Activated CD4-positive, alpha-beta T cell treated with anti-CD3 and anti-CD28 coated beads, Interleukin-2, amount 10 ng/mL, durations not matched to agents 7 days and 5 days (primary cell): ENCODE measurements at regions not wholly inside any gene's neighbourhood (a gene's known extent, or its start where the extent isn't known, plus 50 kb on each side); places are given as distances from the start of the nearest gene placed in this dataset.

ENCODE experiments used
- CTCF ChIA-PET: fragments of 350-600 bp; sonication (Branson Sonifier 250); formaldehyde crosslinking; loops from one replicate; lab custom pipeline; 2021; ENCODE audit warnings: antibody characterized with exemption; lab: Charles Lee
- POLR2A ChIA-PET: fragments of 350-600 bp; sonication (Branson Sonifier 250); formaldehyde crosslinking; loops from one replicate; lab custom pipeline; 2021; ENCODE audit warnings: antibody characterized with exemption; lab: Charles Lee
- DNase-seq: peaks from one replicate; pipeline ENCODE4 v3.0.0-alpha.2; 2020
- H3K27ac Mint-ChIP-seq: one replicate; pipeline ENCODE4 v1.8.0; 2021; ENCODE audit warnings: mild to moderate bottlenecking, moderate library complexity, mixed read lengths
- H3K27me3 Mint-ChIP-seq: one replicate; pipeline ENCODE4 v1.8.0; 2021; ENCODE audit warnings: mixed read lengths
- H3K36me3 Mint-ChIP-seq: one replicate; pipeline ENCODE4 v1.8.0; 2021; ENCODE audit warnings: low read depth, mixed read lengths
- H3K4me1 Mint-ChIP-seq: one replicate; pipeline ENCODE4 v1.8.0; 2021; ENCODE audit warnings: mixed read lengths
- H3K4me3 Mint-ChIP-seq: one replicate; pipeline ENCODE4 v1.8.0; 2021; ENCODE audit warnings: mild to moderate bottlenecking, moderate library complexity, mixed read lengths
- H3K9me3 Mint-ChIP-seq: one replicate; pipeline ENCODE4 v1.8.0; 2021; ENCODE audit warnings: mixed read lengths

DNA sequence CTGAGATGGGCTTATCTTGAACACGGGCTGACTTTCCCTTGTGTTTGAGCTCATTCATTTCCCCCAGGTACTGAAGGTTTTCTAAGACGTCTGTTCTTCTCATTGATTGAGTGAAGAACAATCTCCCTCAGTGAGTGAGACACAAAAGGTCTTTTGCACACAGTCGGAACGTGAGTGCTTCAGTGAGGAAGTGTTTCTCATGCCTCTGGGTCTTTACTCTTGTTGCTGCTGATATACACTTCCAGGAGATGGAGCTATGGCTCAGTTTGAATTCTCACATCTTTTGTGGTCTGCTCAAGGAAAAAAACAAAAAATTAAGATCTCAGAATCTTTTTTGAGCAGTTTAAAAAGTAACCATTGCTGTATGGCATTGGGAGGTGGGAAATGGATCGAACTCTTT is 981.9 kb upstream of the TENM3 start:
- Mint-ChIP-seq H3K9me3 (no peaks in the 10 kb centered on the region), H3K27me3 (no peaks in the 10 kb centered on the region), H3K36me3 (no peaks in the 10 kb centered on the region), H3K4me3 (no peak overlapping the region), H3K27ac (no peak overlapping the region), H3K4me1 (no peaks in the 10 kb centered on the region)
- no peak for DNase-seq
- POLR2A ChIA-PET: no interaction called here
- CTCF ChIA-PET: no interaction called here

DNA sequence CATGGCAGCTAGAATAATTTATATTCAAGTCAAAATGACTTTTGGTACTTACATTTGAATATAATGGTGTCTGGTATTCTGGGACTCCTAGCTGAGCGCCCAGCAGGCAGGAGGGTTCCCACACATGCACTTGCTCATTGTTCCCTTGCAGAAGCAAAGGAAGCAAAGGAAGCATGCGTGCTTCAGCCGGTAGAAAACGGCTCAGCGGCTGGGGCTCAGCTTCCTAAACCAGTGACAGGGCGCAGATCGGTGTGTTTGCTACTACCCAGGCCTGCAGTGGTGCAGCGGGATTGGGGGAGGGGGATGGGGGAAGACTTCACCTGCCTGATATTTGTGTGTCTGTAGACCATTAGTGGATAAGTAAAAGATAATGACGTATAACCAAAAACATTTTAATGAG is 978.3 kb upstream of the TENM3 start:
- CTCF ChIA-PET: no interaction called here
- no peak overlapping the region for H3K27ac Mint-ChIP-seq
- no peaks in the 10 kb centered on the region for H3K27me3 Mint-ChIP-seq
- no peaks in the 10 kb centered on the region for H3K9me3 Mint-ChIP-seq
- no peak overlapping the region for H3K4me3 Mint-ChIP-seq
- DNase-seq: no peak
- POLR2A ChIA-PET: no interaction called here
- H3K4me1 Mint-ChIP-seq: no peaks in the 10 kb centered on the region
- no peaks in the 10 kb centered on the region for H3K36me3 Mint-ChIP-seq

DNA sequence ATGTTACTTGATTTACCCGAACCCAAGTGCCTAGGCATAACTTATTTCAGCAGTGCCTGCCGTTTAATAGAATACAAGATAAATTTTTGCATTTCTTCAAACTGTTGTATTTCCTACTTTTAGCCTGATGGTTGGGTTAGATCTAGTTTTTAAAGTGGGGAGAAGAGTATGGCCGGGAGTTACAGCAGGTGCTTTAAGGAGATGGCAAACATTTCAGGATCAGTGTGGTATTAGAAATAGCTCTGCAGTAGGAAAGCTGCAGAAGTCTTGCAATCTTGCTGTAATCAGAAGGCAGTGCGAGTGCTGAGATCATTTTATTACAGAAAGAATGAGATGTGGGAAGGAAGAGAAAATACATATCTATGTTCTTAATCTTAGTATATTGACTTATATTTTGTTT is 977.8 kb upstream of the TENM3 start:
- Mint-ChIP-seq H3K4me1 (no peaks in the 10 kb centered on the region), H3K9me3 (no peaks in the 10 kb centered on the region), H3K4me3 (no peak overlapping the region)

DNA sequence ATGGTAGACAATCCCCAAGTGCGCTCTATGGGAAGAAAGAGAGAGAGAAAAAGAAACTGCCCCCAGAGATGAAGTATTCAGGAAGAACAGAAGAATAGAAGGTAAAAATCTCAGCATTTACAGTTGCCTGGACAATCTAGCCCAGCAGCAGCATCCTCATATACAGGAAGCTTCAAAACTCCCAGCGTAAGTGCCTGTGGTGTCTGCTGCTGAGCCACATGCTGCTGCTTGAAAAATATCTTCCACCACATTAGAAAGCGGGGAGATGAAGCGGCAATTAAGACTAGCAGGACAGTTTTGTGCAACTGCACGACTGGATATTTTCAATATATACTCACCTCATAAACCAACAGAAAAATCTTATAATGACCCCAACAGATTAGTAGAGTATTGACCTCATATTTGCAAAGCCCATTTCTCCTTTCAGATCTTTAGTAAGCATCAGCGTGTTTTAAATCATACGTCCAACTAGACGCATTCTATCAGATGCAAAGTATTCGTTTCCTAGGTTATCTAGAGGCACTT is 972.0 kb upstream of the TENM3 start:
- no peak for DNase-seq
- H3K9me3 Mint-ChIP-seq: no peaks in the 10 kb centered on the region
- no peaks in the 10 kb centered on the region for H3K27me3 Mint-ChIP-seq
- H3K36me3 Mint-ChIP-seq: no peaks in the 10 kb centered on the region
- H3K4me1 Mint-ChIP-seq: no peaks in the 10 kb centered on the region
- no peak overlapping the region for H3K27ac Mint-ChIP-seq
- H3K4me3 Mint-ChIP-seq: no peak overlapping the region
- ChIA-PET CTCF (no interaction called here), POLR2A (no interaction called here)

More for the DNA sequence above, 977.8 kb upstream of the TENM3 start:
- no peak overlapping the region for H3K27ac Mint-ChIP-seq
- ChIA-PET CTCF (no interaction called here), POLR2A (no interaction called here)
- no peak for DNase-seq
- H3K27me3 Mint-ChIP-seq: no peaks in the 10 kb centered on the region
- no peaks in the 10 kb centered on the region for H3K36me3 Mint-ChIP-seq

DNA sequence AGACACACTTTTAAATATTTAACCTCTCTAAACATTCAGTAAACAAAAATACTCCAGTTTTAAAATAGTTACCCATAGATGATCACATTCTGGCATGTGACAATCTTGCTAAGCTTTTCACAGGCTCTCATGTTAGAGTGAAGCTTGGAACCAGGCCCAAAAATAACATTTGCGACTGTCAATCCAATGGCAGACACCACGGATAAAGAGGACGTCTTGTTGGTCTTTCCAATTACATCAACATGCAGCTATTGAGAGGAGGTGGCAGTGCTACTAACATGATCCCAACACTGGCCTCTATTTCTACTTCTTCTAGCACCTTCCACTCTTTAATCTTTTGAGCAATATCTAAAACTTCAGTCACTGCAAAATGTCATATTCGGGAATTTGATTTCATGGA is 970.8 kb upstream of the TENM3 start:
- ChIA-PET POLR2A (no interaction called here), CTCF (no interaction called here)
- Mint-ChIP-seq H3K27ac (no peak overlapping the region), H3K4me1 (no peaks in the 10 kb centered on the region), H3K9me3 (no peaks in the 10 kb centered on the region), H3K4me3 (no peak overlapping the region), H3K36me3 (no peaks in the 10 kb centered on the region), H3K27me3 (no peaks in the 10 kb centered on the region)
- DNase-seq: no peak

DNA sequence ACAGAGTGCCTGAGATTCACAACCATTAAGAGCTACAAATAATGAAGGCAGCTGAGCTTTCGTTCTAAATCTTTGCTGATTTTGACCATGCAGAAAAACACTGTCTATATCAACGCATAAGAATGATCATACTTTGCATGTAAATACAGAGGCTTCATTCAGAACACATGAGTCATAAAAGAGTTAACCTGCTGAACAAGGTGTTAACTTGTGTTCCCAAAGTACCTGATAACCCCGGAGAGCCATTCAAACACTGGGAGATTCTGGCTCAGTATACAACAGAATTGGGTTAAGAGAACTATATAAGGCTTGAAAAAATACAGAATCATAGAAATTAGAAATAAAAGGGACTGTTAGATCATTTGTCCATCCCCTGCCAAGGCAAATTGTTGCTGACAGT is 964.3 kb upstream of the TENM3 start:
- no peaks in the 10 kb centered on the region for H3K4me1 Mint-ChIP-seq
- POLR2A ChIA-PET: no interaction called here
- H3K36me3 Mint-ChIP-seq: no peaks in the 10 kb centered on the region
- CTCF ChIA-PET: no interaction called here
- no peaks in the 10 kb centered on the region for H3K27me3 Mint-ChIP-seq
- H3K9me3 Mint-ChIP-seq: no peaks in the 10 kb centered on the region
- H3K27ac Mint-ChIP-seq: no peak overlapping the region
- DNase-seq: no peak
- no peak overlapping the region for H3K4me3 Mint-ChIP-seq

DNA sequence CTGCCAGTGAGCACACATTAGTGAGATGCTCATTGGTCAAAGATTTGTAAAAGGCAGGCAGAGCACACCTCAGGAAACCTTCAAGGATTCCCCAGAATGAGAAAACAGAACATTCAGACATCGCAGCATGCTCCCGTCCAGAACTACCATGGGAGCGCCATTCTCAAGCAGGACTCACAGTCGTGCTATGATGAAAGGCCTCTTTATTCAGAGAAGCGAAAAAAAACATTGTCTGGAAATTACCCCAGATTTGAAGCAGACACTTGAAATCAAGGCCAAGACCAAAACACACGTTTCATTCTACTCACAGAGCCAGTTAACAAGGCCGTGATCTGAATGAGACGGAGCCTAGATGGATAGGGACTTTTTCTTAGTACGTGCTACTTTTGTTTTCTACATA is 961.8 kb upstream of the TENM3 start:
- POLR2A ChIA-PET: no interaction called here

DNA sequence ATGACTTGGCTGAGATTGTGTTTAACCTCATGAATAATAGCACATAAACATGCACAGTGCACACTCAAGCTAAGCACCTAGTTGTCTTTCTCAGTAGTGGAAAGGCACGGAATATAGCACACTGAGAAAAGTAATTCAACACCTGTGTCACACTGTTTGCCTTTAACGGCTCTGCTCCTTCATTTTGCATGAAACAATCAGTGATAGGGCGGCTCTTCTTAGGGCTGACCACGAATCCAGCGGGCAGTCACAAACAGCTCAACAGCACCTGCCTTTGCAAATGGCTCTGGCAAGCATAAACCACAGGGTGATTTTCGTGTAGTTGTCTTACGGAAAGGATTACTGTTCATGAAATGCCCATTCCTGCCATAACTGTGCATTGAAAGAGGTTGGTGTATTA is 954.0 kb upstream of the TENM3 start:
- POLR2A ChIA-PET: no interaction called here

More for the DNA sequence above, 961.8 kb upstream of the TENM3 start:
- Mint-ChIP-seq H3K4me1 (no peaks in the 10 kb centered on the region), H3K27ac (no peak overlapping the region), H3K9me3 (peaks cover 2% of the 10 kb centered on the region), H3K36me3 (no peaks in the 10 kb centered on the region), H3K27me3 (no peaks in the 10 kb centered on the region), H3K4me3 (no peak overlapping the region)
- DNase-seq: no peak
- CTCF ChIA-PET: no interaction called here

DNA sequence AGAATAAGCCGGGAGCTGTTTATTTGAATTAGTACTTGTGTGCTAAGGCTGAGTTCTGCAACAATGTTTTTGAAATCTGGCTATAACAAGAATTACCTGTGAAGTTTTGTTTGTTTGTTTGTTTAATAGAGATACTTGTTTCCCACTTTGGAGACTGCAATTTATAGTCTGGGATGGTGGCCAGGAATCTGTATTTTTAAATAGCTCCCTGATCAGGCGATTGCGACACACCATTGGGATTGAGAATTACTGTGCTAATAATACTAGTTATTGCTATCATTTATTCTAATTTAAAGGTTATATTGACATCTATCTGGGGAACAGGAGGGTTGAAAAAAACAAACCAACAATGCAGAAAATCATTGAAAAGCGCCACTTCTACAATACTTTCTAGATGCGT is 951.6 kb upstream of the TENM3 start:
- POLR2A ChIA-PET: no interaction called here
- no peaks in the 10 kb centered on the region for H3K9me3 Mint-ChIP-seq
- H3K4me3 Mint-ChIP-seq: no peak overlapping the region
- no peaks in the 10 kb centered on the region for H3K4me1 Mint-ChIP-seq
- CTCF ChIA-PET: no interaction called here
- H3K27me3 Mint-ChIP-seq: no peaks in the 10 kb centered on the region
- no peaks in the 10 kb centered on the region for H3K36me3 Mint-ChIP-seq
- no peak for DNase-seq
- no peak overlapping the region for H3K27ac Mint-ChIP-seq

More for the DNA sequence above, 954.0 kb upstream of the TENM3 start:
- Mint-ChIP-seq H3K4me3 (no peak overlapping the region), H3K27ac (no peak overlapping the region), H3K36me3 (no peaks in the 10 kb centered on the region), H3K4me1 (no peaks in the 10 kb centered on the region), H3K27me3 (no peaks in the 10 kb centered on the region), H3K9me3 (peaks cover 2% of the 10 kb centered on the region)
- CTCF ChIA-PET: no interaction called here
- no peak for DNase-seq

DNA sequence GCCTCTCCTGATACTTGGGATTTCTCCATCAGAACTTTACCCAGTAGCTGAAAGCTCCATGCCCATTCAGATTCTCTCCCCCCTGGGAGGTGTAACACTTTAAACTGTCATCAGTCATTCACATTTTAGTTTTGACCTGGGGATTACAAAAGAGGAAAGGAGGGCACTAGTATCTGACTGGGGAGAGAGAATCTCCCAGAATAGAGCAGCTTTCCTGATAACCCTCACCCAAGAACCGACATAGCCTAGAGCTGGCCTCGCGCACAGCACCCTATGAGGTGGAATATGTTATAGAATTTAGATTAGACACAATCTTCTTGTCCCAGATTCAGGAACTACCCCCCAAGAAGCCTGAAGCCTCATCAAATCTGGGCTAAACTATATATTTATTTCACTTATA is 950.2 kb upstream of the TENM3 start:
- Mint-ChIP-seq H3K4me1 (no peaks in the 10 kb centered on the region), H3K27ac (no peak overlapping the region), H3K4me3 (no peak overlapping the region), H3K9me3 (no peaks in the 10 kb centered on the region), H3K27me3 (no peaks in the 10 kb centered on the region), H3K36me3 (no peaks in the 10 kb centered on the region)
- POLR2A ChIA-PET: no interaction called here
- no peak for DNase-seq
- CTCF ChIA-PET: no interaction called here

DNA sequence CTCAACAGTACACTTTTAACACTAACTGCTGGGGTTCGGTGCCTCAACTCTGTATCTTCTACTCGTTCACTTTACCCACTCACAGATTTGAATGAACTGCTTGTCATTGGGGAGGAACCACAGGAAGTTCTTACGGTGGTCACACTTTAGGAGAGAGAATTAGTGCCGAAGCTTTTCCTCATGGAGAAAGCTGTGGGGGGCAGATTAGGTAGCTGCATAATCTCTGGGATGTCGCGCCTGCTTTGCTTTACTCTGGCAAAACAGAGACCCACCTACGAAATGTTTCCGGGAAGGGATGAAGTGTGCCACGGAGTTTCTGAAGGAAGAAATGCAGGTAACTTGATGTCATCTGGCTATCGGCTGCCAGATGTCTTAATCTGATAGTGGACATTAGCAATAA is 949.7 kb upstream of the TENM3 start:
- Mint-ChIP-seq H3K36me3 (no peaks in the 10 kb centered on the region), H3K27me3 (no peaks in the 10 kb centered on the region), H3K4me3 (no peak overlapping the region), H3K27ac (no peak overlapping the region), H3K9me3 (no peaks in the 10 kb centered on the region), H3K4me1 (no peaks in the 10 kb centered on the region)
- DNase-seq: no peak
- ChIA-PET POLR2A (no interaction called here), CTCF (no interaction called here)

DNA sequence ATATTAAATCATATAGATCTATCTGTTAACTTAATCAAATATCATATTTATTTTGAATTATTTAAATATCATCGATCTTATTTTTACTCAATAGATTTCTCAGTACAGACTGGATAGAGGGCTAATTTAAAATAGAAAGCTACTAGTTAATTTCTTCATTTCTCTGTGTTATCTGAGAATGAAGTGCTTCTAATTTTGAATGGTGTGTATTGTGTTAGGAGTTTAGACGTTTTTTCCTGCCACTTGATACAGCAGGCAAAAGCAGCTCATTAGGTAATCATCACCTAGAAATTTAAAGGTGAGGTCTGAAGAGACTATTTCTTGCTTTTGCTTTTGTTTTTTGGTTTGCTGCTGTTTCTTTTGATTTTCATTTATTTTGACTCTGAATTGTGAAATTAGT is 948.8 kb upstream of the TENM3 start:
- POLR2A ChIA-PET: no interaction called here
- no peaks in the 10 kb centered on the region for H3K36me3 Mint-ChIP-seq
- CTCF ChIA-PET: interaction anchor here (0.6 kb wide), 1 partner anchor 15 kb away, joined by 3 read pairs; no protein-coding TSS in a partner anchor
- no peaks in the 10 kb centered on the region for H3K9me3 Mint-ChIP-seq
- no peaks in the 10 kb centered on the region for H3K27me3 Mint-ChIP-seq
- DNase-seq: no peak
- H3K27ac Mint-ChIP-seq: no peak overlapping the region
- no peaks in the 10 kb centered on the region for H3K4me1 Mint-ChIP-seq
- no peak overlapping the region for H3K4me3 Mint-ChIP-seq

DNA sequence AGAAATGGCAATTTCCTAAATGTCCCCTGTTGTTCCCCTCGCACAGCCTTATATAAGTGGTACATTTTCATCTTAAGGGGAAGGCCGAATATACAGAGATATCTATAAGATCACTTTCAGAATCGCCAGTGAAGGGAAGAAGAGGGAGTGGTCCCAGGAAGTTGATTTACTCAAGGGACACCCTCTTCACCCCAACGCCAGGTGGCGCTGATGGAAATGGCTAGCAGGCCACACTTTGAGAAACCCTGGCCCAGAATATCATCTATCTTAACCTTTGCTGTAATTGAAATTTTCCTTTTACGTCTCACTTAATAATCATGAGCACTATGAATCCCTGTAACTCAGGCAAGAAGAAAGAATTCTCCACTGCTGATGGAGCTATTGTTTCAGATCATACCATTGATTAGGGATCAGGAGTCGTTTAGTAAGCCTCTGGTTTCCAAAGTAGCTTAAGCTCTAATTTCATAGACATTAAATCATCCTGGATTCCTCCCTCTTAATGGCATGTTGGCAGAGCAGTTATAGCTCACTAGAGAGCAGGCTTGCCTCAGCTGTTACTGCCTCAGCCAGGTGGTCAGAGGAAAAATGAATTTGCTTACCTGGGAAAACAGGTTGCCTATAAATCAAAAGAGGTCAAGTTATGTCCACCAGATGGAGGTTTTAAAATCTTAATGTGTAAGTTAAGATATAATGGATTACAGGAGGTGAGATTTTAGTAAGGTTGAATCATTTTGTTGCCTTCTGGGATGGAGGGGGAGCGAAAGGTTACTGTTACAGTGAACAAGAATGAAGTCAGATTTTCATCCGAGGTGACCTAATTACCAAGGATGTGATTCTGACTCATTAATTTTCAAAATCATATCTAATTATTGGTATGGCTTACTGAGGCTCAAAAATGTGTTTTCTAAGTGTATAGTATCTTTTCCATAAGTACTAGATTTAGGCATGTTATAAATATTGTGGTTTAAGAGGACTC is 941.2 kb upstream of the TENM3 start:
- Mint-ChIP-seq H3K27me3 (no peaks in the 10 kb centered on the region), H3K9me3 (no peaks in the 10 kb centered on the region), H3K27ac (no peak overlapping the region), H3K4me1 (no peaks in the 10 kb centered on the region), H3K36me3 (no peaks in the 10 kb centered on the region), H3K4me3 (no peak overlapping the region)
- ChIA-PET POLR2A (no interaction called here), CTCF (no interaction called here)
- DNase-seq: peak; percentile 20
